HEK293 (cell line): ENCODE measurements at regions not wholly inside any gene's neighbourhood (a gene's known extent, or its start where the extent isn't known, plus 50 kb on each side); places are given as distances from the start of the nearest gene placed in this dataset.

ENCODE experiments used
- CTCF ChIA-PET: fragments of 350-600 bp; formaldehyde crosslinking; extraction: SDS; loops from one replicate; lab custom pipeline; 2021; ENCODE audit warnings: antibody characterized with exemption; lab: Yijun Ruan, JAX
- POLR2A ChIA-PET: fragments of 300-600 bp; formaldehyde crosslinking; extraction: SDS; loops from one replicate; lab custom pipeline; 2020; ENCODE audit warnings: antibody characterized with exemption, inconsistent platforms; lab: Yijun Ruan, JAX
- H3K27ac ChIP-seq: fragments of 200-500 bp; sonication (Bioruptor generic); 2 replicates; pipeline ENCODE4 v1.5.1; 2014; ENCODE audit warnings: low read depth, low read length, control low read depth, inconsistent platforms; ENCODE audit errors: extremely low read depth
- H3K36me3 ChIP-seq, 2 experiments: fragments of 200-500 bp in 1 of 2; sonication (Bioruptor generic) in 1 of 2; 1 replicate in 1 of 2; 2 replicates in 1 of 2; pipeline ENCODE4 v1.5.1; 2014 to 2017; ENCODE audit warnings: inconsistent platforms in 2 of 2, low read length in 2 of 2; ENCODE audit not compliant: control insufficient read depth in 2 of 2, insufficient read depth in 1 of 2
- H3K4me1 ChIP-seq: fragments of 200-500 bp; sonication (Bioruptor generic); 2 replicates; pipeline ENCODE4 v1.5.1; 2014; ENCODE audit warnings: mild to moderate bottlenecking, low read length, inconsistent platforms; ENCODE audit not compliant: control insufficient read depth, insufficient read depth
- H3K4me3 ChIP-seq: 2 replicates; pipeline ENCODE4 v1.5.1; 2011; ENCODE audit warnings: low read depth, mild to moderate bottlenecking, control low read depth, low read length, moderate library complexity
- H3K9me3 ChIP-seq: fragments of 200-500 bp; sonication (Bioruptor generic); 2 replicates; pipeline ENCODE4 v1.5.1; 2014; ENCODE audit warnings: low read depth, low read length, inconsistent platforms; ENCODE audit not compliant: control insufficient read depth, insufficient read depth
- KLF9 ChIP-seq: fragments of 450-650 bp; formaldehyde crosslinking; IDR thresholded peaks from 2 replicates; pipeline ENCODE4 v1.5.1; 2016; ENCODE audit warnings: missing biosample characterization, missing genetic modification characterization, low read depth
- OSR2 ChIP-seq: fragments of 450-650 bp; formaldehyde crosslinking; IDR thresholded peaks from 2 replicates; pipeline ENCODE4 v1.5.1; 2016; ENCODE audit warnings: missing biosample characterization, missing genetic modification characterization
- PRDM2 ChIP-seq: fragments of 450-650 bp; formaldehyde crosslinking; IDR thresholded peaks from 2 replicates; pipeline ENCODE4 v1.5.1; 2016; ENCODE audit warnings: missing biosample characterization, missing genetic modification characterization, borderline replicate concordance
- SP3 ChIP-seq: fragments of 450-650 bp; formaldehyde crosslinking; IDR thresholded peaks from 2 replicates; pipeline ENCODE4 v1.5.1; 2016; ENCODE audit warnings: missing biosample characterization, missing genetic modification characterization
- TCF7L2 ChIP-seq: IDR thresholded peaks from 2 replicates; pipeline ENCODE4 v1.6.1; 2011; ENCODE audit warnings: low read depth, mild to moderate bottlenecking, inconsistent platforms, low read length, moderate library complexity, borderline replicate concordance
- WT1 ChIP-seq: fragments of 450-650 bp; formaldehyde crosslinking; IDR thresholded peaks from 2 replicates; pipeline ENCODE4 v1.5.1; 2016; ENCODE audit warnings: missing biosample characterization, missing genetic modification characterization
- ZBTB26 ChIP-seq: fragments of 450-650 bp; formaldehyde crosslinking; optimal IDR thresholded peaks from 2 replicates; pipeline ENCODE3; 2016; ENCODE audit warnings: missing biosample characterization, mild to moderate bottlenecking, missing genetic modification characterization
- ZFP3 ChIP-seq: fragments of 450-650 bp; formaldehyde crosslinking; IDR thresholded peaks from 2 replicates; pipeline ENCODE4 v1.5.1; 2016; ENCODE audit warnings: low read depth, missing biosample characterization, missing genetic modification characterization
- ZNF114 ChIP-seq: fragments of 450-650 bp; formaldehyde crosslinking; IDR thresholded peaks from 2 replicates; pipeline ENCODE4 v1.5.0; 2017; ENCODE audit warnings: missing biosample characterization, missing genetic modification characterization
- ZNF223 ChIP-seq: fragments of 450-650 bp; formaldehyde crosslinking; IDR thresholded peaks from 2 replicates; pipeline ENCODE4 v1.5.1; 2016; ENCODE audit warnings: missing biosample characterization, missing genetic modification characterization
- ZNF404 ChIP-seq: fragments of 450-650 bp; formaldehyde crosslinking; IDR thresholded peaks from 2 replicates; pipeline ENCODE4 v1.5.1; 2017; ENCODE audit warnings: missing biosample characterization, missing genetic modification characterization
- ZNF48 ChIP-seq: fragments of 450-650 bp; formaldehyde crosslinking; IDR thresholded peaks from 2 replicates; pipeline ENCODE4 v1.5.1; 2016; ENCODE audit warnings: missing biosample characterization, missing genetic modification characterization
- ZNF518A ChIP-seq: fragments of 450-650 bp; formaldehyde crosslinking; conservative IDR thresholded peaks from 2 replicates; pipeline ENCODE4 v1.5.1; 2016; ENCODE audit warnings: low read depth, missing biosample characterization, missing genetic modification characterization
- ZNF530 ChIP-seq: fragments of 450-650 bp; formaldehyde crosslinking; IDR thresholded peaks from 2 replicates; pipeline ENCODE4 v1.5.1; 2016; ENCODE audit warnings: low read depth, missing biosample characterization, missing genetic modification characterization
- ZNF549 ChIP-seq: fragments of 450-650 bp; IDR thresholded peaks from 2 replicates; pipeline ENCODE4 v1.5.1; 2018; ENCODE audit warnings: missing biosample characterization, missing genetic modification characterization, mild to moderate bottlenecking, inconsistent platforms, moderate library complexity
- ZNF561 ChIP-seq: fragments of 450-650 bp; IDR thresholded peaks from 2 replicates; pipeline ENCODE4 v1.5.1; 2018; ENCODE audit warnings: missing biosample characterization, missing genetic modification characterization, borderline replicate concordance
- ZNF626 ChIP-seq: fragments of 450-650 bp; sonication (Bioruptor Pico); formaldehyde crosslinking; IDR thresholded peaks from 2 replicates; pipeline ENCODE4 v1.5.1; 2018; ENCODE audit warnings: missing biosample characterization, missing genetic modification characterization, inconsistent platforms
- ZNF654 ChIP-seq: fragments of 450-650 bp; formaldehyde crosslinking; IDR thresholded peaks from 2 replicates; pipeline ENCODE4 v1.5.1; 2016; ENCODE audit warnings: low read depth, missing biosample characterization, missing genetic modification characterization
- ZNF692 ChIP-seq: fragments of 450-650 bp; formaldehyde crosslinking; IDR thresholded peaks from 2 replicates; pipeline ENCODE4 v1.5.1; 2016; ENCODE audit warnings: missing biosample characterization, missing genetic modification characterization
- ZNF701 ChIP-seq: fragments of 450-650 bp; formaldehyde crosslinking; IDR thresholded peaks from 2 replicates; pipeline ENCODE4 v1.5.1; 2016; ENCODE audit warnings: missing biosample characterization, missing genetic modification characterization
- ZNF777 ChIP-seq: fragments of 450-650 bp; formaldehyde crosslinking; IDR thresholded peaks from 2 replicates; pipeline ENCODE4 v1.5.1; 2017; ENCODE audit warnings: missing biosample characterization, missing genetic modification characterization, borderline replicate concordance
- ZSCAN4 ChIP-seq: fragments of 450-650 bp; formaldehyde crosslinking; IDR thresholded peaks from 2 replicates; pipeline ENCODE4 v1.5.1; 2017; ENCODE audit warnings: missing biosample characterization, missing genetic modification characterization

- Histone ChIP-seq H3K36me3 (no peaks in the 10 kb centered on the region), H3K4me3 (no peak overlapping the region), H3K4me1 (no peaks in the 10 kb centered on the region), H3K27ac (no peak overlapping the region), H3K9me3 (no peaks in the 10 kb centered on the region)
- ChIA-PET POLR2A (interaction anchor here (0.7 to 1.5 kb wide), 2 partner anchors 22 to 197 kb away, joined by 3 to 10 read pairs; no protein-coding TSS in a partner anchor), CTCF (interaction anchor here (0.6 to 1.2 kb wide), 2 partner anchors 9 to 23 kb away, joined by 3 read pairs; no protein-coding TSS in a partner anchor)
- TF ChIP-seq ZNF701 (no peak), TCF7L2 (no peak), ZBTB26 (no peak), ZNF48 (tag by site-specific recombination) (no peak), ZNF561 (tag by site-specific recombination) (peak; percentile 73; the same call in 1 of the 2 replicates), ZNF549 (tag by site-specific recombination) (peak; percentile 49; the same call in 1 of the 2 replicates), ZFP3 (tag by site-specific recombination) (no peak), KLF9 (tag by site-specific recombination) (no peak), ZNF530 (tag by site-specific recombination) (no peak), ZNF777 (no peak), PRDM2 (tag by site-specific recombination) (no peak), ZNF404 (no peak), ZNF518A (tag by site-specific recombination) (no peak), ZNF626 (no peak), WT1 (tag by site-specific recombination) (0 out of 2 replicates have a peak, but pooled peaks have one; percentile 18), ZSCAN4 (tag by site-specific recombination) (0 out of 2 replicates have a peak, but pooled peaks have one; percentile 38), ZNF223 (tag by site-specific recombination) (no peak), ZNF654 (tag by site-specific recombination) (no peak), OSR2 (tag by site-specific recombination) (no peak), ZNF692 (0 out of 2 replicates have a peak, but pooled peaks have one; percentile 23), SP3 (tag by site-specific recombination) (no peak), ZNF114 (tag by site-specific recombination) (no peak)
Measured at GRCh38 chr6:27541212-27541932, 68.5 kb upstream of the ZNF184 start.
